ENCODE measurements at regions not wholly inside any gene's neighbourhood (a gene's known extent, or its start where the extent isn't known, plus 50 kb on each side); places are given as distances from the start of the nearest gene placed in this dataset.

- H3K27ac ChIP-seq (ENCODE audit: low read length in 2 of 2): no peak overlapping the region
- intact Hi-C loops (cut with micrococcal nuclease): no loop called here
- no peaks in the 10 kb centered on the region for H3K79me2 ChIP-seq (ENCODE audit: control insufficient read depth, insufficient read depth, low read length)
- 42% methylated on average over 2 of the region's 2 CpGs for WGBS (ENCODE audit: insufficient coverage)
- H3K4me3 ChIP-seq (ENCODE audit: control extremely low read depth in 1 of 5, extremely low read depth in 1 of 5, insufficient read depth in 1 of 5, low read depth in 2 of 5, low read length in 4 of 5): no peak overlapping the region
- no peak overlapping the region for H2AFZ ChIP-seq (ENCODE audit: insufficient read depth, low read depth, low read length, poor library complexity, severe bottlenecking)
- POLR2A ChIA-PET: no interaction called here
- no peaks in the 10 kb centered on the region for H3K4me1 Mint-ChIP-seq
- CTCF ChIA-PET: no interaction called here
- peaks cover 0 to 20% (median 0%) of the 10 kb centered on the region in 3 donors for H3K9me3 ChIP-seq (ENCODE audit: control extremely low read depth in 1 of 3, control insufficient read depth in 2 of 3, insufficient read depth in 1 of 3, low read length in 2 of 3)
- H3K27ac Mint-ChIP-seq: no peak overlapping the region
- DNase-seq (no peak), ATAC-seq (ENCODE audit: low read depth) (no peak)
- H3K9me3 Mint-ChIP-seq (ENCODE audit: insufficient read depth): peaks cover 3% of the 10 kb centered on the region
- H3K4me3 Mint-ChIP-seq: no peak overlapping the region
- TF ChIP-seq EZH2 (IDR thresholded peaks at IDR 0.05; ENCODE audit: borderline replicate concordance, insufficient read depth, low read depth, low read length, poor library complexity, severe bottlenecking): no peak
- TF ChIP-seq, protein P1, sequence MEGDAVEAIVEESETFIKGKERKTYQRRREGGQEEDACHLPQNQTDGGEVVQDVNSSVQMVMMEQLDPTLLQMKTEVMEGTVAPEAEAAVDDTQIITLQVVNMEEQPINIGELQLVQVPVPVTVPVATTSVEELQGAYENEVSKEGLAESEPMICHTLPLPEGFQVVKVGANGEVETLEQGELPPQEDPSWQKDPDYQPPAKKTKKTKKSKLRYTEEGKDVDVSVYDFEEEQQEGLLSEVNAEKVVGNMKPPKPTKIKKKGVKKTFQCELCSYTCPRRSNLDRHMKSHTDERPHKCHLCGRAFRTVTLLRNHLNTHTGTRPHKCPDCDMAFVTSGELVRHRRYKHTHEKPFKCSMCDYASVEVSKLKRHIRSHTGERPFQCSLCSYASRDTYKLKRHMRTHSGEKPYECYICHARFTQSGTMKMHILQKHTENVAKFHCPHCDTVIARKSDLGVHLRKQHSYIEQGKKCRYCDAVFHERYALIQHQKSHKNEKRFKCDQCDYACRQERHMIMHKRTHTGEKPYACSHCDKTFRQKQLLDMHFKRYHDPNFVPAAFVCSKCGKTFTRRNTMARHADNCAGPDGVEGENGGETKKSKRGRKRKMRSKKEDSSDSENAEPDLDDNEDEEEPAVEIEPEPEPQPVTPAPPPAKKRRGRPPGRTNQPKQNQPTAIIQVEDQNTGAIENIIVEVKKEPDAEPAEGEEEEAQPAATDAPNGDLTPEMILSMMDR (IDR thresholded peaks at IDR 0.05): no peak
- H4K20me1 ChIP-seq (ENCODE audit: control insufficient read depth, insufficient read depth, low read length, poor library complexity, severe bottlenecking): no peaks in the 10 kb centered on the region
- H3K27me3 ChIP-seq (replicated peaks in 1 of 4; ENCODE audit: control extremely low read depth in 1 of 4, control insufficient read depth in 3 of 4, insufficient read depth in 4 of 4, low read length in 3 of 4): no peaks in the 10 kb centered on the region
- no peaks in the 10 kb centered on the region for H3K4me1 ChIP-seq (ENCODE audit: control insufficient read depth in 2 of 2, insufficient read depth in 2 of 2, low read length in 2 of 2)
- no peak overlapping the region for H3K9ac ChIP-seq (ENCODE audit: low read length)
- no peak overlapping the region for H3K4me2 ChIP-seq (replicated peaks; ENCODE audit: low read depth, low read length, poor library complexity, severe bottlenecking)
- no peaks in the 10 kb centered on the region for H3K27me3 Mint-ChIP-seq
- no peaks in the 10 kb centered on the region for H3K36me3 ChIP-seq (replicated peaks in 1 of 2; ENCODE audit: control extremely low read depth in 1 of 2, control insufficient read depth in 1 of 2, extremely low read depth in 1 of 2, insufficient read depth in 2 of 2, low read length in 1 of 2)
Observed at GRCh38 chr7:19455623-19456022, 253.2 kb downstream of the POLR1F start.

DNA sequence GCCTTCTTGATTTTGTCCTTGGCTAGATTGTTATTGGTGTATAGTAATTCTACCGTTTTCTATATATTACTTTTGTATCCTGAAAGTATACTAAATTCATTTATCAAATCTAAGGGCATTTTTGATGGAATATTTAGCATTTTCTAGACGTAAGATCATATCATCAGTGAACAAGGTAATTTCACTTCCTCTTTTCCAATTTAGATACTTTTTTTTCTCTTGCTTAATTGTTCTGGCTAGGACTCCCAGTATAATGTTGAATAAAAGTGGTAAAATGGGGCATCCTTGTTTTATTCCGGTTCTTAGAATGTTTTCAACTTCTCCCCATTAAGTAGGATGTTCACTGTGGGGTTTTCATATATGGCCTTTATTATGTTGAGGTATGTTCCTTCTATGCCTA is 260.7 kb downstream of the POLR1F start:
- ChIA-PET CTCF (no interaction called here), POLR2A (no interaction called here)
- Histone ChIP-seq H3K4me3 (ENCODE audit: control extremely low read depth in 1 of 5, extremely low read depth in 1 of 5, insufficient read depth in 1 of 5, low read depth in 2 of 5, low read length in 4 of 5) (no peak overlapping the region), H3K27ac (ENCODE audit: low read length in 2 of 2) (no peak overlapping the region), H2AFZ (ENCODE audit: insufficient read depth, low read depth, low read length, poor library complexity, severe bottlenecking) (no peak overlapping the region), H4K20me1 (ENCODE audit: control insufficient read depth, insufficient read depth, low read length, poor library complexity, severe bottlenecking) (no peaks in the 10 kb centered on the region), H3K4me2 (replicated peaks; ENCODE audit: low read depth, low read length, poor library complexity, severe bottlenecking) (no peak overlapping the region), H3K79me2 (ENCODE audit: control insufficient read depth, insufficient read depth, low read length) (no peaks in the 10 kb centered on the region), H3K27me3 (replicated peaks in 1 of 4; ENCODE audit: control extremely low read depth in 1 of 4, control insufficient read depth in 3 of 4, insufficient read depth in 4 of 4, low read length in 3 of 4) (no peaks in the 10 kb centered on the region), H3K4me1 (ENCODE audit: control insufficient read depth in 2 of 2, insufficient read depth in 2 of 2, low read length in 2 of 2) (no peaks in the 10 kb centered on the region), H3K36me3 (replicated peaks in 1 of 2; ENCODE audit: control extremely low read depth in 1 of 2, control insufficient read depth in 1 of 2, extremely low read depth in 1 of 2, insufficient read depth in 2 of 2, low read length in 1 of 2) (no peaks in the 10 kb centered on the region), H3K9ac (ENCODE audit: low read length) (no peak overlapping the region), H3K9me3 (ENCODE audit: control extremely low read depth in 1 of 3, control insufficient read depth in 2 of 3, insufficient read depth in 1 of 3, low read length in 2 of 3) (no peaks in the 10 kb centered on the region)
- ATAC-seq (ENCODE audit: low read depth) (no peak), DNase-seq (no peak)
- Mint-ChIP-seq H3K9me3 (ENCODE audit: insufficient read depth) (no peaks in the 10 kb centered on the region), H3K27me3 (no peaks in the 10 kb centered on the region), H3K27ac (no peak overlapping the region), H3K4me3 (no peak overlapping the region), H3K4me1 (no peaks in the 10 kb centered on the region)
- intact Hi-C loops (cut with micrococcal nuclease): no loop called here
- no CpG with 5 or more reads among the region's 3 CpGs for WGBS (ENCODE audit: insufficient coverage)
- TF ChIP-seq, protein P1 (IDR thresholded peaks at IDR 0.05): no peak
- no peak for TF ChIP-seq EZH2 (IDR thresholded peaks at IDR 0.05; ENCODE audit: borderline replicate concordance, insufficient read depth, low read depth, low read length, poor library complexity, severe bottlenecking)

Measured in B cell (primary cell).